Smooth muscle cell (in vitro differentiated cells): ENCODE measurements at regions not wholly inside any gene's neighbourhood (a gene's known extent, or its start where the extent isn't known, plus 50 kb on each side); places are given as distances from the start of the nearest gene placed in this dataset.

Experiments
- DNase-seq: peaks from one replicate; lab custom pipeline; 2025; ENCODE audit not compliant: unreplicated experiment; lab: John Stamatoyannopoulos, UW
- H2AFZ ChIP-seq: fragments of 200-600 bp; sonication (generic); 2 replicates; pipeline ENCODE4 v1.6.0; 2016; ENCODE audit warnings: antibody characterized with exemption, low read depth, mild to moderate bottlenecking
- H3F3A ChIP-seq: fragments of 200-600 bp; sonication (generic); 2 replicates; pipeline ENCODE4 v1.6.0; 2017; ENCODE audit warnings: antibody characterized with exemption, low read depth
- H3K27ac ChIP-seq: fragments of 200-600 bp; sonication (generic); 2 replicates; pipeline ENCODE4 v1.5.1; 2016; ENCODE audit warnings: low read depth, mild to moderate bottlenecking
- H3K27me3 ChIP-seq: fragments of 200-600 bp; sonication (generic); 2 replicates; pipeline ENCODE4 v1.6.1; 2016; ENCODE audit warnings: low read depth, mild to moderate bottlenecking
- H3K36me3 ChIP-seq: fragments of 200-600 bp; sonication (generic); 2 replicates; pipeline ENCODE4 v1.5.1; 2016; ENCODE audit warnings: low read depth
- H3K4me1 ChIP-seq: fragments of 200-600 bp; sonication (generic); 2 replicates; pipeline ENCODE4 v1.5.1; 2016; ENCODE audit warnings: low read depth
- H3K4me2 ChIP-seq: fragments of 200-600 bp; sonication (generic); 2 replicates; pipeline ENCODE4 v1.6.0; 2016; ENCODE audit warnings: mild to moderate bottlenecking
- H3K4me3 ChIP-seq: fragments of 200-600 bp; sonication (generic); 2 replicates; pipeline ENCODE4 v1.5.1; 2016; ENCODE audit warnings: mild to moderate bottlenecking
- H3K79me2 ChIP-seq: fragments of 200-600 bp; sonication (generic); 2 replicates; pipeline ENCODE4 v1.6.0; 2016; ENCODE audit warnings: low read depth, mild to moderate bottlenecking
- H3K9ac ChIP-seq: fragments of 200-600 bp; sonication (generic); 2 replicates; pipeline ENCODE4 v1.6.0; 2016; ENCODE audit warnings: low read depth
- H3K9me3 ChIP-seq: fragments of 200-600 bp; sonication (generic); replicated peaks from 2 replicates; pipeline ENCODE4 v1.5.1; 2016; ENCODE audit warnings: low read depth
- H4K20me1 ChIP-seq: fragments of 200-600 bp; sonication (generic); 2 replicates; pipeline ENCODE4 v1.6.0; 2016; ENCODE audit warnings: low read depth
- WGBS: methylation state at CpG from one replicate; pipeline ENCODE4 v1.1.7; 2016; ENCODE audit warnings: low lambda C conversion rate; 5-methylcytosine and 5-hydroxymethylcytosine counted together
- TF ChIP-seq, protein P1 (sequence below): fragments of 200-600 bp; sonication (generic); IDR thresholded peaks from 2 replicates; pipeline ENCODE4 v1.5.1; 2017; ENCODE audit warnings: borderline replicate concordance, mild to moderate bottlenecking, antibody characterized with exemption; ENCODE audit not compliant: insufficient read depth, poor library complexity, severe bottlenecking

GRCh38 chr1:100627054-100627716 is 89.2 kb downstream of the GPR88 start:
- H3K4me2 ChIP-seq: peak overlapping the region; percentile 70
- H3K79me2 ChIP-seq: no peaks in the 10 kb centered on the region
- H3K36me3 ChIP-seq: no peaks in the 10 kb centered on the region
- no peaks in the 10 kb centered on the region for H4K20me1 ChIP-seq
- WGBS: 35% methylated on average over 5 of the region's 5 CpGs
- no peak for DNase-seq
- no peak overlapping the region for H2AFZ ChIP-seq
- H3K4me1 ChIP-seq: peaks cover 17% of the 10 kb centered on the region
- H3K27ac ChIP-seq: peak overlapping the region; percentile 94
- TF ChIP-seq, protein P1, sequence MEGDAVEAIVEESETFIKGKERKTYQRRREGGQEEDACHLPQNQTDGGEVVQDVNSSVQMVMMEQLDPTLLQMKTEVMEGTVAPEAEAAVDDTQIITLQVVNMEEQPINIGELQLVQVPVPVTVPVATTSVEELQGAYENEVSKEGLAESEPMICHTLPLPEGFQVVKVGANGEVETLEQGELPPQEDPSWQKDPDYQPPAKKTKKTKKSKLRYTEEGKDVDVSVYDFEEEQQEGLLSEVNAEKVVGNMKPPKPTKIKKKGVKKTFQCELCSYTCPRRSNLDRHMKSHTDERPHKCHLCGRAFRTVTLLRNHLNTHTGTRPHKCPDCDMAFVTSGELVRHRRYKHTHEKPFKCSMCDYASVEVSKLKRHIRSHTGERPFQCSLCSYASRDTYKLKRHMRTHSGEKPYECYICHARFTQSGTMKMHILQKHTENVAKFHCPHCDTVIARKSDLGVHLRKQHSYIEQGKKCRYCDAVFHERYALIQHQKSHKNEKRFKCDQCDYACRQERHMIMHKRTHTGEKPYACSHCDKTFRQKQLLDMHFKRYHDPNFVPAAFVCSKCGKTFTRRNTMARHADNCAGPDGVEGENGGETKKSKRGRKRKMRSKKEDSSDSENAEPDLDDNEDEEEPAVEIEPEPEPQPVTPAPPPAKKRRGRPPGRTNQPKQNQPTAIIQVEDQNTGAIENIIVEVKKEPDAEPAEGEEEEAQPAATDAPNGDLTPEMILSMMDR: no peak
- no peaks in the 10 kb centered on the region for H3K9me3 ChIP-seq
- peak overlapping the region; percentile 54 for H3K9ac ChIP-seq
- no peak overlapping the region for H3K4me3 ChIP-seq
- H3F3A ChIP-seq: peaks cover 13% of the 10 kb centered on the region
- H3K27me3 ChIP-seq: no peaks in the 10 kb centered on the region

- Histone ChIP-seq H3K9me3 (no peaks in the 10 kb centered on the region), H3K36me3 (no peaks in the 10 kb centered on the region), H3F3A (peaks cover 8% of the 10 kb centered on the region), H3K4me2 (peak overlapping the region; percentile 37), H3K4me1 (peaks cover 10% of the 10 kb centered on the region), H2AFZ (peak overlapping the region; percentile 1), H3K4me3 (no peak overlapping the region), H3K9ac (peak overlapping the region; percentile 60), H3K27me3 (no peaks in the 10 kb centered on the region), H3K79me2 (no peaks in the 10 kb centered on the region), H3K27ac (peak overlapping the region; percentile 94), H4K20me1 (no peaks in the 10 kb centered on the region)
- TF ChIP-seq, protein P1: no peak
- DNase-seq: no peak
- 85% methylated on average over 3 of the region's 3 CpGs for WGBS
Measured at GRCh38 chr1:100627936-100628335, 90.0 kb downstream of the GPR88 start.

DNA sequence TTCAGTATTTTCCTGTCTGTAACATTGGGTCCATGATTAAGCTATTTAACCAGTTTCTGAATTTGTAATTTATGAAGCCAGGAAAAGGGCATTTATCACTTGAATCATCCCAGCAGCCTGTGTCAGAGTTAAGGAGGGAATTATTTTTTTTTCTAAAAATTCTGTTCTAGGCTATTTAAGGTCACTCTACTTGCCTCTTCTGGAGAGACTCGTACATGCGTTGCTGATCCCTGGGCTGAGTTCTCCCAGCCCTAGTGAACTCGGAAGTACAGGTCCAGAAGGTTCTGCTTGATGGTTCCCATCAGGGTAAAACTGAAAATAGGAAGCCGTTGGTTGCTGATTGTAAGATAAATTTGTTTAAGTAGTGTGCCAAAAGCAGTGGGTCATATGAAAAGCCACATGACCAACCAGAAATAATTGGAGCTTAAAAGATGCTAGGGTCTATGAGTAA is 90.7 kb downstream of the GPR88 start:
- no peak overlapping the region for H3K9ac ChIP-seq
- TF ChIP-seq, protein P1: no peak
- H3K79me2 ChIP-seq: no peaks in the 10 kb centered on the region
- H3F3A ChIP-seq: peaks cover 5% of the 10 kb centered on the region
- H3K4me2 ChIP-seq: peak overlapping the region; percentile 37
- H3K36me3 ChIP-seq: no peaks in the 10 kb centered on the region
- 83% methylated on average over 4 of the region's 4 CpGs for WGBS
- peaks cover 3% of the 10 kb centered on the region for H3K4me1 ChIP-seq
- H2AFZ ChIP-seq: no peak overlapping the region
- no peaks in the 10 kb centered on the region for H3K27me3 ChIP-seq
- H3K9me3 ChIP-seq: no peaks in the 10 kb centered on the region
- no peaks in the 10 kb centered on the region for H4K20me1 ChIP-seq
- no peak for DNase-seq
- H3K27ac ChIP-seq: peak overlapping the region; percentile 94
- H3K4me3 ChIP-seq: no peak overlapping the region

GRCh38 chr1:100629391-100629790 is 90.2 kb upstream of the VCAM1 start:
- Histone ChIP-seq H3K4me3 (no peak overlapping the region), H3K79me2 (no peaks in the 10 kb centered on the region), H3K27ac (no peak overlapping the region), H3K27me3 (no peaks in the 10 kb centered on the region), H3F3A (peaks cover 5% of the 10 kb centered on the region), H3K4me2 (no peak overlapping the region), H3K4me1 (peaks cover 3% of the 10 kb centered on the region), H3K9me3 (no peaks in the 10 kb centered on the region), H4K20me1 (no peaks in the 10 kb centered on the region), H3K9ac (no peak overlapping the region), H2AFZ (no peak overlapping the region), H3K36me3 (no peaks in the 10 kb centered on the region)
- TF ChIP-seq, protein P1: no peak
- DNase-seq: no peak
